ENCODE measurements at regions not wholly inside any gene's neighbourhood (a gene's known extent, or its start where the extent isn't known, plus 50 kb on each side); places are given as distances from the start of the nearest gene placed in this dataset.

GRCh38 chr15:69973102-69973714, 124.5 kb downstream of the TLE3 start:
- Mint-ChIP-seq H3K4me1 (ENCODE audit: insufficient read depth, unreplicated experiment) (no peaks in the 10 kb centered on the region), H3K4me3 (ENCODE audit: unreplicated experiment) (no peak overlapping the region), H3K9me3 (ENCODE audit: unreplicated experiment) (no peaks in the 10 kb centered on the region), H3K27me3 (ENCODE audit: insufficient read depth, unreplicated experiment) (peaks cover 47% of the 10 kb centered on the region), H3K36me3 (ENCODE audit: insufficient read depth, unreplicated experiment) (no peaks in the 10 kb centered on the region), H3K27ac (ENCODE audit: low read depth, unreplicated experiment) (no peak overlapping the region)
- intact Hi-C loops (cut with micrococcal nuclease): no loop called here
- no TSS peak for BruUV-seq (replicated peaks)
- ChIA-PET POLR2A (interaction anchor here (0.5 kb wide), 1 partner anchor 8 kb away, joined by 4 read pairs; no protein-coding TSS in a partner anchor), CTCF (interaction anchor here (0.6 to 1.0 kb wide), 2 partner anchors 494 to 495 kb away, joined by 3 to 4 read pairs; no protein-coding TSS in a partner anchor)
- peak; percentile 80 for DNase-seq (ENCODE audit: unreplicated experiment)
- no peak for TF ChIP-seq CTCF (IDR thresholded peaks at IDR 0.05; ENCODE audit: unreplicated experiment)

GRCh38 chr15:69973880-69974279, 123.8 kb downstream of the TLE3 start:
- Mint-ChIP-seq H3K27me3 (ENCODE audit: insufficient read depth, unreplicated experiment) (peaks cover 40% of the 10 kb centered on the region), H3K36me3 (ENCODE audit: insufficient read depth, unreplicated experiment) (no peaks in the 10 kb centered on the region), H3K4me1 (ENCODE audit: insufficient read depth, unreplicated experiment) (no peaks in the 10 kb centered on the region), H3K27ac (ENCODE audit: low read depth, unreplicated experiment) (no peak overlapping the region), H3K9me3 (ENCODE audit: unreplicated experiment) (no peaks in the 10 kb centered on the region), H3K4me3 (ENCODE audit: unreplicated experiment) (no peak overlapping the region)
- ChIA-PET CTCF (interaction anchor here (0.9 kb wide), 1 partner anchor 221 kb away, joined by 4 read pairs; no protein-coding TSS in a partner anchor), POLR2A (interaction anchor here (0.8 kb wide), 1 partner anchor 9 kb away, joined by 3 read pairs; no protein-coding TSS in a partner anchor)
- TF ChIP-seq CTCF (IDR thresholded peaks at IDR 0.05; ENCODE audit: unreplicated experiment): no peak
- intact Hi-C loops (cut with micrococcal nuclease): no loop called here
- DNase-seq (ENCODE audit: unreplicated experiment): no peak
- no TSS peak for BruUV-seq (replicated peaks)

GRCh38 chr15:69974321-69974720, 123.4 kb downstream of the TLE3 start:
- CTCF ChIA-PET: interaction anchor here (0.9 kb wide), 1 partner anchor 222 kb away, joined by 4 read pairs; no protein-coding TSS in a partner anchor
- no peak overlapping the region for H3K27ac Mint-ChIP-seq (ENCODE audit: low read depth, unreplicated experiment)
- no TSS peak for BruUV-seq (replicated peaks)
- DNase-seq (ENCODE audit: unreplicated experiment): no peak
- no peaks in the 10 kb centered on the region for H3K36me3 Mint-ChIP-seq (ENCODE audit: insufficient read depth, unreplicated experiment)
- H3K4me3 Mint-ChIP-seq (ENCODE audit: unreplicated experiment): no peak overlapping the region
- no peaks in the 10 kb centered on the region for H3K9me3 Mint-ChIP-seq (ENCODE audit: unreplicated experiment)
- H3K4me1 Mint-ChIP-seq (ENCODE audit: insufficient read depth, unreplicated experiment): no peaks in the 10 kb centered on the region
- intact Hi-C loops (cut with micrococcal nuclease): no loop called here
- H3K27me3 Mint-ChIP-seq (ENCODE audit: insufficient read depth, unreplicated experiment): peaks cover 36% of the 10 kb centered on the region
- POLR2A ChIA-PET: interaction anchor here (0.8 kb wide), 1 partner anchor 9 kb away, joined by 3 read pairs; no protein-coding TSS in a partner anchor
- TF ChIP-seq CTCF (IDR thresholded peaks at IDR 0.05; ENCODE audit: unreplicated experiment): no peak

- ChIA-PET CTCF (no interaction called here), POLR2A (interaction anchor here (0.6 kb wide), 1 partner anchor 21 kb away, joined by 3 read pairs; no protein-coding TSS in a partner anchor)
- Mint-ChIP-seq H3K4me1 (ENCODE audit: insufficient read depth, unreplicated experiment) (no peaks in the 10 kb centered on the region), H3K27me3 (ENCODE audit: insufficient read depth, unreplicated experiment) (peaks cover 28% of the 10 kb centered on the region), H3K27ac (ENCODE audit: low read depth, unreplicated experiment) (no peak overlapping the region), H3K36me3 (ENCODE audit: insufficient read depth, unreplicated experiment) (no peaks in the 10 kb centered on the region), H3K9me3 (ENCODE audit: unreplicated experiment) (no peaks in the 10 kb centered on the region), H3K4me3 (ENCODE audit: unreplicated experiment) (no peak overlapping the region)
- DNase-seq (ENCODE audit: unreplicated experiment): peak; percentile 68
- intact Hi-C loops (cut with micrococcal nuclease): no loop called here
- TF ChIP-seq CTCF (IDR thresholded peaks at IDR 0.05; ENCODE audit: unreplicated experiment): no peak
- no TSS peak for BruUV-seq (replicated peaks)
These were observed 121.2 kb downstream of the TLE3 start for GRCh38 chr15:69976366-69976994.
